Spleen (tissue), 11 donors: ENCODE measurements at regions not wholly inside any gene's neighbourhood (a gene's known extent, or its start where the extent isn't known, plus 50 kb on each side); places are given as distances from the start of the nearest gene placed in this dataset.

Experiments
- DNase-seq: peaks from one replicate; pipeline ENCODE4 v3.0.0-alpha.2; 2020
- H3K27ac ChIP-seq, 8 donors: fragments of 200-600 bp; sonication (generic) in 7 of 8; 1 replicate in 4 of 8; 2 replicates in 4 of 8; pipeline versions ENCODE4 v1.5.0 to v1.8.0; 2016 to 2021; ENCODE audit warnings: inconsistent platforms in 4 of 8, mild to moderate bottlenecking in 4 of 8, moderate library complexity in 1 of 8
- H3K27me3 ChIP-seq, 7 donors: fragments of 200-600 bp; sonication (generic) in 6 of 7; replicated peaks in 1 of 7; 1 replicate in 4 of 7; 2 replicates in 3 of 7; pipeline versions ENCODE4 v1.5.0 to v1.8.0; 2016 to 2021; ENCODE audit warnings: inconsistent platforms in 3 of 7, mild to moderate bottlenecking in 1 of 7
- H3K36me3 ChIP-seq, 6 donors: fragments of 200-600 bp; sonication (generic) in 5 of 6; 1 replicate in 4 of 6; 2 replicates in 2 of 6; pipeline versions ENCODE4 v1.5.0 to v1.8.0; 2016 to 2021; ENCODE audit warnings: inconsistent platforms in 2 of 6
- H3K4me1 ChIP-seq, 6 donors: fragments of 200-600 bp; sonication (generic) in 5 of 6; 1 replicate in 3 of 6; 2 replicates in 3 of 6; pipeline versions ENCODE4 v1.5.0 to v1.8.0; 2016 to 2021; ENCODE audit warnings: inconsistent platforms in 3 of 6
- H3K4me3 ChIP-seq, 8 donors: fragments of 200-600 bp; sonication (generic) in 7 of 8; 1 replicate in 4 of 8; 2 replicates in 4 of 8; pipeline versions ENCODE4 v1.5.0 to v1.8.0; 2016 to 2021; ENCODE audit warnings: inconsistent platforms in 4 of 8, mild to moderate bottlenecking in 4 of 8, moderate library complexity in 2 of 8
- H3K9me3 ChIP-seq, 8 donors: fragments of 200-600 bp; sonication (generic) in 7 of 8; 1 replicate in 4 of 8; 2 replicates in 4 of 8; pipeline versions ENCODE4 v1.5.0 to v1.8.0; 2016 to 2021; ENCODE audit warnings: inconsistent platforms in 4 of 8
- CTCF ChIP-seq, 11 experiments: fragments of 200-600 bp in 7 of 11; fragments of 450-650 bp in 4 of 11; sonication (generic) in 4 of 11; IDR thresholded peaks in 8 of 11; conservative IDR thresholded peaks in 3 of 11; 1 replicate in 7 of 11; 2 replicates in 4 of 11; pipeline versions ENCODE4 v1.4.0 to v1.8.0; 2016 to 2021; ENCODE audit warnings: antibody characterized with exemption in 11 of 11, inconsistent platforms in 4 of 11, mild to moderate bottlenecking in 1 of 11
- POLR2A ChIP-seq, 3 donors: fragments of 450-650 bp; IDR thresholded peaks; one replicate each; pipeline ENCODE4 v1.5.1; 2017; ENCODE audit warnings: antibody characterized with exemption in 3 of 3, mild to moderate bottlenecking in 1 of 3
- POLR2AphosphoS5 ChIP-seq, 3 donors: sonication (generic); formaldehyde crosslinking; IDR thresholded peaks; one replicate each; pipeline ENCODE4 v1.5.1; 2017; ENCODE audit warnings: antibody characterized with exemption in 3 of 3
- whole genome bisulfite sequencing, 5 donors: extraction: QIAGEN DNeasy Blood & Tissue Kit in 3 of 5; methylation state at CpG; one replicate each; pipeline versions ENCODE4 v1.1.5 to v1.1.7; 2013 to 2018; 5-methylcytosine and 5-hydroxymethylcytosine counted together
- intact Hi-C: fragments of 100-400 bp; cut with DNase I; formaldehyde crosslinking; loops from one replicate; pipeline ENCODE4 v1.15.0; 2023; ENCODE audit warnings: low total_unique reads
- donor health status: healthy with polysubstance abuse.
- donor health status: DM: no; HTN: no; CAD: no; lungs with moderate emphysema.
- donor health status: DM: no; HTN: no; CAD: no.
- donor health status: Bipolar disorder and iron deficiency.
- donor health status: healthy.
- donor health status: DM: no; HTN: no; CAD: no.
- donor health status: DM: yes; HTN: yes; CAD: no.

DNA sequence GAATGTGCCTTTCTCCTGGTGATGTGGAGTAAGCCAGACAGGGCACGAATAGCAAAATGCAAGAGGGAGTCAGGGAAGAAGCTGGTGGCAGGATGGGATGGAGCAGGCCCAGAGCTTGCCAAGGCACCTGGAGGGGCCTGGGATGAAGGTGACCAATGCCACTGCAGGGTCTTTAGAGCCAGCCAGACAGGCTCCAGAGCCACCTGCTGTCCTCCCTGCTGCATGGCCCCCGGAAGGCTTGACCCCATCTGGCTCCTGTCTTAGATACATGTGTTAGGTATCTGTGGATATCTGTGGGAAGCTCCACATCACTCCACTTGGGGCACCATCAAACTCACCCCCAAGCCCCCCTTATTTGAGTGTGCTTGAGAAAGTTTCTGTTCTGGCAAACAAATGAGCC is 99.9 kb upstream of the ATL2 start:
- peaks cover 0 to 20% (median 18%) of the 10 kb centered on the region in 8 donors for H3K9me3 ChIP-seq
- no peak for TF ChIP-seq CTCF (IDR thresholded peaks at IDR 0.05 in 8 of 11, conservative IDR thresholded peaks at IDR 0.05 in 3 of 11)
- no peak for TF ChIP-seq POLR2AphosphoS5 (IDR thresholded peaks at IDR 0.05)
- TF ChIP-seq POLR2A (IDR thresholded peaks at IDR 0.05) = no peak
- WGBS, 5 donors = 82 to 96% (median 92%) methylated on average over 2 of the region's 2 CpGs
- no peak for DNase-seq
- H3K27me3 ChIP-seq = peaks cover 0 to 7% (median 0%) of the 10 kb centered on the region in 7 donors
- no peaks in the 10 kb centered on the region for H3K36me3 ChIP-seq
- H3K4me3 ChIP-seq = no peak overlapping the region
- no peaks in the 10 kb centered on the region for H3K4me1 ChIP-seq
- intact Hi-C loops = no loop called here
- no peak overlapping the region for H3K27ac ChIP-seq

DNA sequence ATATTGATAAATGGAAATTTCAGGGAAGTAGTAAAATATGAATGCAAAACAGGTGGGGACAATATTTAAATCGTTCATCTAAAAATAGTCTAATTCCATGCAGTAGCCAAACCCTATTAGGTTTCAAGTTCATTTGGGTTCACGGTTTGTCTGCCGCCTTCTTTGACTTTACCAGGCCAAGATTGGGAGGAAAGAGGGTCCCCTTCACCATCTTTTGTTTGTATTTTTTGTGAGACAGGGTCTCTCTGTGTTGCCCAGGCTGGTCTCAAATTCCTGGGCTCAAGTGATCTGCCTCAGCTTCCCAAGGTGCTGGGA is 98.5 kb upstream of the ATL2 start:
- 70 to 96% (median 88%) methylated on average over 3 of the region's 3 CpGs for WGBS, 5 donors
- no peak for DNase-seq
- Histone ChIP-seq H3K4me3 (no peak overlapping the region), H3K4me1 (no peaks in the 10 kb centered on the region), H3K36me3 (no peaks in the 10 kb centered on the region), H3K27ac (no peak overlapping the region), H3K27me3 (peaks cover 0 to 7% (median 0%) of the 10 kb centered on the region in 7 donors), H3K9me3 (peaks cover 0 to 8% (median 8%) of the 10 kb centered on the region in 8 donors)
- TF ChIP-seq POLR2A (IDR thresholded peaks at IDR 0.05) = no peak
- TF ChIP-seq CTCF (IDR thresholded peaks at IDR 0.05 in 8 of 11, conservative IDR thresholded peaks at IDR 0.05 in 3 of 11) = no peak
- no peak for TF ChIP-seq POLR2AphosphoS5 (IDR thresholded peaks at IDR 0.05)
- intact Hi-C loops = no loop called here

GRCh38 chr2:38474715-38475566 is 97.9 kb upstream of the ATL2 start:
- Histone ChIP-seq H3K27ac (no peak overlapping the region), H3K4me3 (no peak overlapping the region), H3K4me1 (no peaks in the 10 kb centered on the region), H3K36me3 (no peaks in the 10 kb centered on the region), H3K9me3 (peaks cover 0 to 2% (median 2%) of the 10 kb centered on the region in 8 donors), H3K27me3 (peaks cover 0 to 7% (median 0%) of the 10 kb centered on the region in 7 donors)
- no peak for TF ChIP-seq CTCF (IDR thresholded peaks at IDR 0.05 in 8 of 11, conservative IDR thresholded peaks at IDR 0.05 in 3 of 11)
- TF ChIP-seq POLR2A (IDR thresholded peaks at IDR 0.05) = no peak
- no peak for TF ChIP-seq POLR2AphosphoS5 (IDR thresholded peaks at IDR 0.05)
- no peak for DNase-seq
- 83 to 90% (median 88%) methylated on average over 6 of the region's 6 CpGs for WGBS, 5 donors
- intact Hi-C loops = no loop called here

- Histone ChIP-seq H3K27ac (no peak overlapping the region), H3K36me3 (no peaks in the 10 kb centered on the region)
- WGBS, 5 donors = 31 to 43% (median 34%) methylated on average over 3 of the region's 3 CpGs
Measured at GRCh38 chr2:38474021-38474456, 97.0 kb upstream of the ATL2 start.

More at GRCh38 chr2:38474021-38474456, 97.0 kb upstream of the ATL2 start:
- no peak overlapping the region for H3K4me3 ChIP-seq
- H3K27me3 ChIP-seq = peaks cover 0 to 7% (median 0%) of the 10 kb centered on the region in 7 donors
- no peak for DNase-seq
- intact Hi-C loops = no loop called here
- no peaks in the 10 kb centered on the region for H3K9me3 ChIP-seq
- H3K4me1 ChIP-seq = no peaks in the 10 kb centered on the region
- no peak for TF ChIP-seq POLR2A (IDR thresholded peaks at IDR 0.05)
- TF ChIP-seq POLR2AphosphoS5 (IDR thresholded peaks at IDR 0.05) = no peak
- no peak for TF ChIP-seq CTCF (IDR thresholded peaks at IDR 0.05 in 8 of 11, conservative IDR thresholded peaks at IDR 0.05 in 3 of 11)
